ENCODE measurements at regions not wholly inside any gene's neighbourhood (a gene's known extent, or its start where the extent isn't known, plus 50 kb on each side); places are given as distances from the start of the nearest gene placed in this dataset.
A peak's percentile ranks its signal among the peaks of the same experiment; 100 is the strongest.

DNA sequence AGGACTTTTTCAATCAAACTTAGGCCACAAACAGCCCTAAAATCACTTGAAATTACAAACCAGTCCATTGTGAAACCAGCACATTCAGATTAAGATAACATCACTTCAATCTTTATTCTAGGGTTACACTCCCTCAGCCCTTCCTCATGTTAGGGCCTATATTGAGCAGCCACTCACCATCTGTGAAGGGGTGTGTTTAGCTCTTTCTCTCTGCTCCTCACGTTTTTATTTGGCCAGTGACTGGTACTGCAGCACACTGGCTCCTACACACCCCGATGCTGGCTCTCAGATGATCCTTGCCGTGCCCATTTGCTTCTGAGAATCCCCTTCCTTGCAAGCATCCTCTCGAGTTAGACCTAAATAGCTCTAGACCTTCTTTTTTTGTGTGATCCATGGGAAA lies 604.5 kb downstream of the INHBA start:
- Histone ChIP-seq H3K9me3 (no peaks in the 10 kb centered on the region), H3K27ac (no peak overlapping the region), H3K4me1 (peaks cover 0 to 4% (median 0%) of the 10 kb centered on the region in 3 donors), H3K36me3 (no peaks in the 10 kb centered on the region), H3K27me3 (no peaks in the 10 kb centered on the region), H3K4me3 (no peak overlapping the region)
- 81 to 82% methylated on average over 3 to 4 of the region's 4 CpGs for WGBS, 2 donors (ENCODE audit: low coverage in 1 of 2)
- ATAC-seq, result no peak
- TF ChIP-seq POLR2AphosphoS5 (IDR thresholded peaks at IDR 0.05) (no peak), EP300 (IDR thresholded peaks at IDR 0.05) (no peak), POLR2A (IDR thresholded peaks at IDR 0.05) (no peak)
- TF ChIP-seq, protein P1, sequence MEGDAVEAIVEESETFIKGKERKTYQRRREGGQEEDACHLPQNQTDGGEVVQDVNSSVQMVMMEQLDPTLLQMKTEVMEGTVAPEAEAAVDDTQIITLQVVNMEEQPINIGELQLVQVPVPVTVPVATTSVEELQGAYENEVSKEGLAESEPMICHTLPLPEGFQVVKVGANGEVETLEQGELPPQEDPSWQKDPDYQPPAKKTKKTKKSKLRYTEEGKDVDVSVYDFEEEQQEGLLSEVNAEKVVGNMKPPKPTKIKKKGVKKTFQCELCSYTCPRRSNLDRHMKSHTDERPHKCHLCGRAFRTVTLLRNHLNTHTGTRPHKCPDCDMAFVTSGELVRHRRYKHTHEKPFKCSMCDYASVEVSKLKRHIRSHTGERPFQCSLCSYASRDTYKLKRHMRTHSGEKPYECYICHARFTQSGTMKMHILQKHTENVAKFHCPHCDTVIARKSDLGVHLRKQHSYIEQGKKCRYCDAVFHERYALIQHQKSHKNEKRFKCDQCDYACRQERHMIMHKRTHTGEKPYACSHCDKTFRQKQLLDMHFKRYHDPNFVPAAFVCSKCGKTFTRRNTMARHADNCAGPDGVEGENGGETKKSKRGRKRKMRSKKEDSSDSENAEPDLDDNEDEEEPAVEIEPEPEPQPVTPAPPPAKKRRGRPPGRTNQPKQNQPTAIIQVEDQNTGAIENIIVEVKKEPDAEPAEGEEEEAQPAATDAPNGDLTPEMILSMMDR (IDR thresholded peaks at IDR 0.05), result no peak

DNA sequence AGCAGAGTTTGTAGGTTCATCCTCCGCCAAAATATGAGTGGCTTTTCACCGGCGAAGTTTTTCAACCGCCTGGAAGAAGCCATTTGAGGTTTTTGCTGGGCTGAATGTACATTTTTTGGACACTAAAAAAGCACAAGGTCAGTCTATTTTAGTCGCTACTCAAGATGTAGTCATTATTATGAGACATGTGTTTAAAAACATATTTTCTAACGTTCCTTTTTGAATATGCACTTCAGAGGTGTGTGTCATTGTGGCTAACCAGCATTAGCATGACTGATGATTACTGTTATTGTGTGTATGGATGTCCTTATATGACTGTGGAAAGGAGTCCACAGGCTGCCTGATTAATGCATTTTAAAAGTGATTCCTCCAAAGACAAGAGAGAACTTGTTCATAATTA lies 605.4 kb downstream of the INHBA start:
- TF ChIP-seq POLR2AphosphoS5 (IDR thresholded peaks at IDR 0.05) (peak; percentile 31), EP300 (IDR thresholded peaks at IDR 0.05) (no peak)
- peak overlapping the region in 3 of 4 donors; percentile 7 to 31 (median 24) for H3K27ac ChIP-seq
- WGBS, 2 donors (ENCODE audit: low coverage in 1 of 2), result 36 to 52% methylated on average over 6 of the region's 6 CpGs
- ATAC-seq, result no peak
- H3K4me1 ChIP-seq, result peaks cover 0 to 4% (median 0%) of the 10 kb centered on the region in 3 donors
- no peaks in the 10 kb centered on the region for H3K9me3 ChIP-seq
- H3K4me3 ChIP-seq, result no peak overlapping the region
- no peaks in the 10 kb centered on the region for H3K36me3 ChIP-seq
- H3K27me3 ChIP-seq, result no peaks in the 10 kb centered on the region

DNA sequence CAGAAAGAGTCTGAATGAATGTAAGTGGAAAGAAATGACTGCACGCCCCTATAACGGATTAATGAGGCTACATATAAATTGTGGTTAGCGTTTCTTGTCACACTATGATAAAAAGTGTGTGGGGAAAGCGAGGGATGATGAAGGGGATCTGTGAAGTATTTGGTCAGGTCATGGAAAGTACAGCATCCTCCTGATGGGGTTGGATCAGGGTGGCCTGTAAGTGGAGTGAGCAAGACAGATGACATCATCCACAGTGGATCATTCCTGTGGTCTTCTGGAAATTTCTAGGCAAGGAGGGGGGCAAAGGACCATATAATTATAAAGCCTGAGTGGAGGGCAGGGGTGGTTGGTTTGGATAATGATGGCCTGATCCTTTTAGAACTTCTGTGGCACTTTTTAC lies 606.0 kb downstream of the INHBA start:
- no peaks in the 10 kb centered on the region for H3K27me3 ChIP-seq
- no peaks in the 10 kb centered on the region for H3K36me3 ChIP-seq
- no peaks in the 10 kb centered on the region for H3K9me3 ChIP-seq
- TF ChIP-seq EP300 (IDR thresholded peaks at IDR 0.05) (no peak), POLR2A (IDR thresholded peaks at IDR 0.05) (no peak), POLR2AphosphoS5 (IDR thresholded peaks at IDR 0.05) (no peak)
- 31 to 49% methylated on average over 4 of the region's 4 CpGs for WGBS, 2 donors (ENCODE audit: low coverage in 1 of 2)
- no peak overlapping the region for H3K4me3 ChIP-seq
- peaks cover 0 to 4% (median 0%) of the 10 kb centered on the region in 3 donors for H3K4me1 ChIP-seq
- peak overlapping the region in 3 of 4 donors; percentile 7 to 31 (median 24) for H3K27ac ChIP-seq
- no peak for ATAC-seq

DNA sequence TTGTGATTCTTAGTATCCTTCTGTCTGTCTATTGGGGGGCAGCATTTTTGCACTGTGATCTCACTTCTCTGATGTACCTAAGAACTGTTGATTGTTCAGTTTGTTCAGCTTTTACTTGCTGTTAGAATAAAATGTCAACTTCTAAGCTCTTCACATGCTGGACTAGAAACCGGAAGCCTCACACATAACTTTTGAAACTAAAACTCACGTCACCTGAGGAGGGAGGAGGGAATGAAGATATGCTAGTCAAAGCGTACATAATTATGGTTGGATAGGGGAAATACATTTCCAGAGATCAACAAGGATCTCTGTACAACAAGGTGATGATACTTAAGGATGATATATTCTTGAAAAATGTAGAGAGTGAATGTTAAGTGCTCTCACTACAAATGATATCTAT lies 609.7 kb downstream of the INHBA start:
- H3K27me3 ChIP-seq, result no peaks in the 10 kb centered on the region
- peaks cover 0 to 4% (median 0%) of the 10 kb centered on the region in 3 donors for H3K4me1 ChIP-seq
- no peak for TF ChIP-seq EP300 (IDR thresholded peaks at IDR 0.05)
- no peak for TF ChIP-seq POLR2A (IDR thresholded peaks at IDR 0.05)
- no peak for TF ChIP-seq POLR2AphosphoS5 (IDR thresholded peaks at IDR 0.05)
- TF ChIP-seq, protein P1 (IDR thresholded peaks at IDR 0.05), result no peak
- ATAC-seq, result no peak
- 87 to 96% methylated on average over 3 of the region's 3 CpGs for WGBS, 2 donors (ENCODE audit: low coverage in 1 of 2)
- no peak overlapping the region for H3K27ac ChIP-seq
- H3K36me3 ChIP-seq, result no peaks in the 10 kb centered on the region
- no peak overlapping the region for H3K4me3 ChIP-seq
- peaks cover 0 to 9% (median 0%) of the 10 kb centered on the region in 3 donors for H3K9me3 ChIP-seq

DNA sequence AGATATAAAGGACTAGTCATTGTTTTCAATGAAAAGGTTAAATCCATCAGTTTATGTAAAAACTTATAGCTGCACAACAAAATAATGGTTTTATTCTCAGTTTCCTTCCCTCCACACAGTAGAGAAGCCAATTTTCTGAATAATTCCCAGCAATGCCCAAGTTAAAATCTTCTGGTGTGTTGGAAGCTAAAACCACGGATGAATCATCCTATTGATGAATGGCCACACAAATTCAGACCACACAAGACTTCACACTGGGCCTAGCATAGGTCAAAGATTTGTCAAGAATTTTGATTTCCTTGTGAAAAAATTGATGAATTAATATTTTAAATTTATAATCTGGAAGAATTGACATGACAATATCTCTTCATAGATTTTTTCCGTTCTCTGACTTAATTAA lies 617.6 kb downstream of the INHBA start:
- 79 to 83% methylated on average over 2 of the region's 2 CpGs for WGBS, 2 donors (ENCODE audit: low coverage in 1 of 2)
- Histone ChIP-seq H3K9me3 (peaks cover 0 to 15% (median 0%) of the 10 kb centered on the region in 3 donors), H3K27ac (no peak overlapping the region), H3K4me3 (no peak overlapping the region), H3K4me1 (no peaks in the 10 kb centered on the region), H3K27me3 (no peaks in the 10 kb centered on the region), H3K36me3 (no peaks in the 10 kb centered on the region)
- no peak for TF ChIP-seq EP300 (IDR thresholded peaks at IDR 0.05)
- no peak for TF ChIP-seq POLR2AphosphoS5 (IDR thresholded peaks at IDR 0.05)
- no peak for TF ChIP-seq POLR2A (IDR thresholded peaks at IDR 0.05)
- ATAC-seq, result no peak

DNA sequence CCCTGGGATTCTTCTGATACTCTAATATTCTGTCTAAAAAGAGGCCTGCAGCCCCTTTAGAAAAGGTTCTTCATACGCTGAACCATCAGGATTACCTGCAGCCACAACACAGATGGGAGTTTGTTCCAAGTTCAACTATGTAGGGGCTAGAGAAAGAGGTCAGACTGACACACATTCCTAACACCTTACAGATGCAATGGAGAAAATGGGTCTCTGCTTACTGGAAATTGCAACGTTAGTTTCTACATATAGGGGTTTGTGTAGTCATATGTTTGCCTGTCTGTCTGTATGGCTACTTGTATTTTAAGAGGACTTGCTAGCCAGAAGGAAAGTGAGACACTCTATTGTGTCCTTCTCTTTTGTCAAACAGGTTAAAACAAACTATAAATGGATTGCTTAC lies 618.5 kb downstream of the INHBA start:
- H3K4me3 ChIP-seq, result no peak overlapping the region
- TF ChIP-seq, protein P1 (IDR thresholded peaks at IDR 0.05), result no peak
- TF ChIP-seq POLR2AphosphoS5 (IDR thresholded peaks at IDR 0.05) (no peak), POLR2A (IDR thresholded peaks at IDR 0.05) (no peak), EP300 (IDR thresholded peaks at IDR 0.05) (no peak)
- no peaks in the 10 kb centered on the region for H3K4me1 ChIP-seq
- H3K9me3 ChIP-seq, result peaks cover 0 to 15% (median 0%) of the 10 kb centered on the region in 3 donors
- no peak for ATAC-seq
- WGBS, 2 donors (ENCODE audit: low coverage in 1 of 2), result 77% methylated on average over 2 of the region's 2 CpGs; no CpG with 5 or more reads in 1 of the 2 donors
- H3K27ac ChIP-seq, result no peak overlapping the region
- H3K36me3 ChIP-seq, result no peaks in the 10 kb centered on the region
- H3K27me3 ChIP-seq, result no peaks in the 10 kb centered on the region
